ENCODE measurements at regions not wholly inside any gene's neighbourhood (a gene's known extent, or its start where the extent isn't known, plus 50 kb on each side); places are given as distances from the start of the nearest gene placed in this dataset.

DNA sequence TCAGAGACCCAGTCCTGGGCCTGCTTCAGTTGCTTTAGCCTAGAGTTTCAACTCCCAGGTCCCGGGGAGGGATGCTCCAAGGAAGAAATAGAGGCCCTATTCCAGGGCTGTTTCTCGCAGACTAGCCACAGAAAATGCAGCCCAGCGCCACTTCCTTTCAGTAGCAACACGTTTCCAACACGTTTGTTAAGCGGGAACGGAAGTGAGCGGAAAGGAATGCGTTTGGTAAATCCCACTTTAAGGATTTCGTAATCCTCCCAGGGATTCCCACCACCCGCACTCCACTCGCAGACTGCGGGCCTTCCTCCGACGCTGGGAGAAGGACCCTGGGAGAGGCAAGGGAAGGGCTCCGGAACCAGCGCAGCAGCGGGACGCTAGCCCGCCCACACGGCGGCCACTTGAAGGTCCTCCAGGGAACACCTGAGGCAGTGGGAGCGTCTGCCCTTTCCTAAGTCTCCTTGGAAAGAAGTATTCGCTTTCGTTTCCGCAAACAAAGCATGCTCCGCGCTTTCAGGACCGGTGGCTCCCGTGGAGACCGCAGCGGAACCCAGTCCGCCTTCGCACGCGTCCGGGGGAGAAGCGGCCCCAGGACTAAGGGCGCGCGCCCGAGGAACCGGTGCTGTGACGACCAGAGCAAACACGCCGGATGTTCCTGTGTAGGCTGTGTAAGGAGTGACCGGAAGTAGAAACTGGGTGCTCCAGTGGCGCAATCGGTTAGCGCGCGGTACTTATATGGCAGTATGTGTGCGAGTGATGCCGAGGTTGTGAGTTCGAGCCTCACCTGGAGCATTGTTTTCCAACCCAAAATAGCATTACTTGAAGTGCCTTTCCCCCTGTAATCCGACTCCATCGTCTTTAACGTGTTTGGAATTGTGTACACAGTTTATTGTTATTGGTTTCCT is 227.6 kb upstream of the PRSS16 start:
- Histone ChIP-seq H2BK20ac (ENCODE audit: low read depth, low read length) (peak overlapping the region; percentile 24), H3K4me3 (ENCODE audit: insufficient read depth, low read depth, low read length) (peak overlapping the region; percentile 74), H2AK5ac (ENCODE audit: low read depth, low read length) (no peak overlapping the region), H2BK120ac (ENCODE audit: low read depth, low read length) (peak overlapping the region; percentile 72), H3K27ac (ENCODE audit: insufficient read depth, low read length) (peak overlapping the region; percentile 87), H3K4me1 (ENCODE audit: control insufficient read depth, insufficient read depth, low read length) (no peaks in the 10 kb centered on the region), H4K8ac (ENCODE audit: low read depth in 2 of 2, low read length in 2 of 2) (peak overlapping the region; percentile 58 to 81), H4K91ac (ENCODE audit: insufficient read depth, low read depth, low read length) (peak overlapping the region; percentile 68), H3K4me2 (ENCODE audit: low read depth, low read length) (peak overlapping the region; percentile 77), H3K14ac (replicated peaks; ENCODE audit: low read depth, low read length) (peak overlapping the region; percentile 86), H2BK15ac (ENCODE audit: low read depth, low read length) (peak overlapping the region; percentile 20; the same call in 1 of the 3 replicates), H3K36me3 (ENCODE audit: control insufficient read depth, insufficient read depth, low read length) (no peaks in the 10 kb centered on the region), H4K20me1 (ENCODE audit: insufficient read depth, low read length) (no peaks in the 10 kb centered on the region), H3K9me3 (ENCODE audit: control insufficient read depth, insufficient read depth, low read length) (no peaks in the 10 kb centered on the region), H2AFZ (replicated peaks; ENCODE audit: low read length, poor library complexity) (peak overlapping the region; percentile 99), H3K9me1 (ENCODE audit: insufficient read depth, low read length) (no peaks in the 10 kb centered on the region; the same call in 1 of the 2 replicates), H4K5ac (ENCODE audit: low read depth, low read length) (peak overlapping the region; percentile 75), H3K4ac (ENCODE audit: low read depth, low read length) (peak overlapping the region; percentile 89), H2AK9ac (replicated peaks; ENCODE audit: low read depth, low read length, poor library complexity) (peak overlapping the region; percentile 82), H3K18ac (ENCODE audit: low read depth, low read length) (peak overlapping the region; percentile 37), H3K9ac (ENCODE audit: low read depth, low read length) (peak overlapping the region; percentile 76), H3K23ac (ENCODE audit: low read depth, low read length) (peak overlapping the region; percentile 76; the same call in 1 of the 2 replicates), H3K27me3 (ENCODE audit: control insufficient read depth, insufficient read depth, low read length) (no peaks in the 10 kb centered on the region), H3K56ac (ENCODE audit: extremely low read depth, insufficient read depth, low read length) (peak overlapping the region; percentile 61), H2BK5ac (ENCODE audit: low read depth, low read length, poor library complexity, severe bottlenecking) (peak overlapping the region; percentile 75), H3K79me1 (ENCODE audit: low read depth in 1 of 2, low read length in 2 of 2) (no peaks in the 10 kb centered on the region)
- intact Hi-C loops (cut with micrococcal nuclease) = no loop called here
- TF ChIP-seq MXI1 (IDR thresholded peaks at IDR 0.05; ENCODE audit: borderline replicate concordance, low read depth, low read length) = 0 out of 2 replicates have a peak, but pooled peaks have one; percentile 47
- 0 out of 2 replicates have a peak, but pooled peaks have one; percentile 32 for TF ChIP-seq FOS (IDR thresholded peaks at IDR 0.05; ENCODE audit: low read depth, low read length)
- TF ChIP-seq, protein P1, sequence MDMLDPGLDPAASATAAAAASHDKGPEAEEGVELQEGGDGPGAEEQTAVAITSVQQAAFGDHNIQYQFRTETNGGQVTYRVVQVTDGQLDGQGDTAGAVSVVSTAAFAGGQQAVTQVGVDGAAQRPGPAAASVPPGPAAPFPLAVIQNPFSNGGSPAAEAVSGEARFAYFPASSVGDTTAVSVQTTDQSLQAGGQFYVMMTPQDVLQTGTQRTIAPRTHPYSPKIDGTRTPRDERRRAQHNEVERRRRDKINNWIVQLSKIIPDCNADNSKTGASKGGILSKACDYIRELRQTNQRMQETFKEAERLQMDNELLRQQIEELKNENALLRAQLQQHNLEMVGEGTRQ (IDR thresholded peaks at IDR 0.05; ENCODE audit: low read depth, low read length) = no peak
- peak; percentile 74 for TF ChIP-seq POLR2A (IDR thresholded peaks at IDR 0.05; ENCODE audit: low read depth, low read length)
- TF ChIP-seq CHD1 (IDR thresholded peaks at IDR 0.05; ENCODE audit: low read depth, low read length) = no peak
- TF ChIP-seq CEBPB (IDR thresholded peaks at IDR 0.05; ENCODE audit: low read depth, low read length) = peak; percentile 97
- peak; percentile 73; the same call in 1 of the 2 replicates for TF ChIP-seq BHLHE40 (IDR thresholded peaks at IDR 0.05; ENCODE audit: low read depth, low read length)
- dilution Hi-C loops (cut with HindIII; ENCODE audit: low sequenced_read_pairs, unreplicated experiment) = no loop called here
- CTCF ChIA-PET = interaction anchor here (0.7 kb wide), 1 partner anchor 84 kb away, joined by 3 read pairs; no protein-coding TSS in a partner anchor
- ATAC-seq (ENCODE audit: low read depth) (peak; percentile 94), DNase-seq (peak; percentile 93)
- BruUV-seq (replicated peaks) = no TSS peak
- WGBS, 2 experiments (ENCODE audit: extremely low coverage in 2 of 2, insufficient read length in 1 of 2) = 0% methylated on average over 20 of the region's 58 CpGs; no CpG with 5 or more reads in 1 of the 2 experiments
- in situ Hi-C loops (cut with MboI; ENCODE audit: low sequenced_read_pairs) = no loop called here
- POLR2A ChIA-PET (ENCODE audit: unreplicated experiment) = no interaction called here

All from IMR-90 (cell line).